H1 (cell line): ENCODE measurements at regions not wholly inside any gene's neighbourhood (a gene's known extent, or its start where the extent isn't known, plus 50 kb on each side); places are given as distances from the start of the nearest gene placed in this dataset.

Experiments used
- CTCF ChIA-PET: fragments of 300-600 bp; sonication (Branson Sonifier 250); formaldehyde crosslinking; loops from one replicate; lab custom pipeline; 2021; ENCODE audit not compliant: partially characterized antibody; lab: Charles Lee
- POLR2A ChIA-PET: fragments of 300-600 bp; sonication (Branson Sonifier 250); formaldehyde crosslinking; loops from one replicate; lab custom pipeline; 2021; ENCODE audit warnings: inconsistent platforms; ENCODE audit not compliant: partially characterized antibody; lab: Charles Lee
- DNase-seq, 2 experiments: peaks; one replicate each; pipeline versions ENCODE4 v3.0.0 to v3.0.0-alpha.2; 2010 to 2022; ENCODE audit warnings: low spot score in 2 of 2, low read depth in 1 of 2, mixed read lengths in 1 of 2
- FAIRE-seq: peaks from 2 replicates; lab custom pipeline; 2011; peaks lifted over from hg19 to GRCh38; lab: Jason Lieb, UNC
- H2AFZ ChIP-seq: 2 replicates; pipeline ENCODE4 v1.8.1; 2012; ENCODE audit warnings: low read length, inconsistent platforms
- H2AK5ac ChIP-seq: 2 replicates; pipeline ENCODE4 v1.6.1; 2013; ENCODE audit warnings: low read depth, low read length
- H2BK120ac ChIP-seq: replicated peaks from 2 replicates; pipeline ENCODE3; 2013; ENCODE audit warnings: low read depth, low read length, inconsistent platforms
- H2BK12ac ChIP-seq: 2 replicates; pipeline ENCODE4 v1.6.1; 2013; ENCODE audit warnings: low read depth, low read length
- H2BK15ac ChIP-seq: 2 replicates; pipeline ENCODE4 v1.6.1; 2013; ENCODE audit warnings: low read length
- H2BK20ac ChIP-seq: 2 replicates; pipeline ENCODE4 v1.6.1; 2013; ENCODE audit warnings: low read length
- H2BK5ac ChIP-seq: 2 replicates; pipeline ENCODE4 v1.6.1; 2013; ENCODE audit warnings: low read depth, low read length
- H3K14ac ChIP-seq: 2 replicates; pipeline ENCODE4 v1.6.1; 2013; ENCODE audit warnings: inconsistent platforms; ENCODE audit not compliant: insufficient read length
- H3K18ac ChIP-seq: 2 replicates; pipeline ENCODE4 v1.6.1; 2013; ENCODE audit warnings: low read length; ENCODE audit errors: extremely low read depth
- H3K23ac ChIP-seq: 2 replicates; pipeline ENCODE4 v1.6.1; 2013; ENCODE audit warnings: inconsistent platforms; ENCODE audit not compliant: insufficient read length
- H3K23me2 ChIP-seq: 2 replicates; pipeline ENCODE4 v1.6.1; 2013; ENCODE audit warnings: low read depth, low read length
- H3K27ac ChIP-seq: 2 replicates; pipeline ENCODE4 v1.6.1; 2011; ENCODE audit warnings: low read depth, low read length, inconsistent platforms
- H3K27me3 ChIP-seq, 4 experiments: replicated peaks in 1 of 4; 1 replicate in 1 of 4; 2 replicates in 3 of 4; pipeline versions ENCODE4 v1.6.1 to v1.8.1; 2011 to 2013; ENCODE audit warnings: low read length in 3 of 4, mild to moderate bottlenecking in 3 of 4, inconsistent platforms in 2 of 4, mixed read lengths in 2 of 4, moderate library complexity in 1 of 4; ENCODE audit not compliant: control insufficient read depth in 3 of 4, insufficient read depth in 3 of 4; ENCODE audit errors: extremely low read depth in 1 of 4
- H3K36me3 ChIP-seq, 4 experiments: 2 replicates each; pipeline versions ENCODE4 v1.6.1 to v1.8.1; 2011 to 2013; ENCODE audit warnings: mild to moderate bottlenecking in 4 of 4, low read length in 3 of 4, moderate library complexity in 2 of 4, control low read depth in 1 of 4, inconsistent platforms in 1 of 4; ENCODE audit not compliant: insufficient read depth in 4 of 4, control insufficient read depth in 2 of 4
- H3K4ac ChIP-seq: replicated peaks from 2 replicates; pipeline ENCODE3; 2013; ENCODE audit warnings: low read length, low read depth, mixed read lengths, inconsistent platforms; ENCODE audit not compliant: insufficient read length
- H3K4me1 ChIP-seq, 4 experiments: replicated peaks in 1 of 4; 1 replicate in 1 of 4; 2 replicates in 3 of 4; pipeline versions ENCODE4 v1.6.1 to v1.8.1; 2011 to 2013; ENCODE audit warnings: low read length in 3 of 4, inconsistent platforms in 2 of 4, mixed read lengths in 1 of 4; ENCODE audit not compliant: insufficient read depth in 4 of 4, control insufficient read depth in 3 of 4
- H3K4me2 ChIP-seq, 2 experiments: 2 replicates each; pipeline versions ENCODE4 v1.6.1 to v1.8.1; 2011 to 2013; ENCODE audit warnings: low read depth in 2 of 2, low read length in 2 of 2, control low read depth in 1 of 2, inconsistent platforms in 1 of 2, mild to moderate bottlenecking in 1 of 2; ENCODE audit not compliant: insufficient read depth in 1 of 2
- H3K4me3 ChIP-seq, 4 experiments: fragments of 200-600, 300-600 bp in 1 of 4; sonication (generic), shearing (Covaris generic), sonication (Bioruptor Twin) in 1 of 4; 2 replicates each; pipeline versions ENCODE4 v1.5.1 to v1.8.1; 2011 to 2016; ENCODE audit warnings: low read length in 4 of 4, low read depth in 3 of 4, control low read depth in 2 of 4, inconsistent platforms in 2 of 4, mild to moderate bottlenecking in 2 of 4, mixed read lengths in 1 of 4, moderate library complexity in 1 of 4; ENCODE audit not compliant: insufficient read depth in 2 of 4; ENCODE audit errors: extremely low read depth in 1 of 4
- H3K56ac ChIP-seq: replicated peaks from 2 replicates; pipeline ENCODE3; 2013; ENCODE audit warnings: low read depth, mild to moderate bottlenecking, mixed read lengths, low read length, inconsistent platforms; ENCODE audit not compliant: insufficient read length
- H3K79me1 ChIP-seq: 2 replicates; pipeline ENCODE4 v1.6.1; 2013; ENCODE audit warnings: low read depth, low read length, control low read depth
- H3K79me2 ChIP-seq, 2 experiments: 2 replicates each; pipeline versions ENCODE4 v1.6.1 to v1.8.1; 2012 to 2013; ENCODE audit warnings: low read length in 2 of 2, mild to moderate bottlenecking in 2 of 2, inconsistent platforms in 1 of 2; ENCODE audit not compliant: insufficient read depth in 2 of 2, control insufficient read depth in 1 of 2
- H3K9ac ChIP-seq, 4 experiments: replicated peaks in 1 of 4; 1 replicate in 1 of 4; 2 replicates in 3 of 4; pipeline versions ENCODE4 v1.6.1 to v1.8.1; 2011 to 2013; ENCODE audit warnings: low read depth in 3 of 4, low read length in 3 of 4, control low read depth in 2 of 4, mild to moderate bottlenecking in 2 of 4, moderate library complexity in 2 of 4, inconsistent platforms in 1 of 4; ENCODE audit errors: extremely low read depth in 1 of 4
- H3K9me3 ChIP-seq, 2 experiments: 2 replicates each; pipeline versions ENCODE4 v1.6.1 to v1.8.1; 2012 to 2013; ENCODE audit warnings: mild to moderate bottlenecking in 2 of 2, moderate library complexity in 2 of 2, control low read depth in 1 of 2, inconsistent platforms in 1 of 2, low read depth in 1 of 2, low read length in 1 of 2, mixed read lengths in 1 of 2; ENCODE audit not compliant: insufficient read depth in 2 of 2
- H4K20me1 ChIP-seq, 2 experiments: replicated peaks in 1 of 2; 2 replicates each; pipeline versions ENCODE3 to v1.8.1; 2011 to 2013; ENCODE audit warnings: inconsistent platforms in 2 of 2, low read length in 2 of 2, mild to moderate bottlenecking in 1 of 2; ENCODE audit not compliant: insufficient read depth in 2 of 2, control insufficient read depth in 1 of 2
- H4K5ac ChIP-seq: 2 replicates; pipeline ENCODE4 v1.6.1; 2013; ENCODE audit warnings: low read length, low read depth, mixed read lengths, inconsistent platforms; ENCODE audit not compliant: insufficient read length
- H4K8ac ChIP-seq: 2 replicates; pipeline ENCODE4 v1.8.0; 2013; ENCODE audit warnings: mild to moderate bottlenecking, moderate library complexity, low read length, inconsistent platforms; ENCODE audit not compliant: insufficient read depth; ENCODE audit errors: extremely low read depth
- H4K91ac ChIP-seq: replicated peaks from 2 replicates; pipeline ENCODE3; 2013; ENCODE audit warnings: low read length, mixed read lengths, inconsistent platforms; ENCODE audit not compliant: insufficient read length
- CBX5 ChIP-seq: fragments of 300-800, 300-1000 bp; sonication (generic); IDR thresholded peaks from 2 replicates; pipeline ENCODE4 v1.7.1; 2016; ENCODE audit warnings: antibody characterized with exemption, low read length, low read depth
- EZH2 ChIP-seq: fragments of 200-600 bp; sonication (generic); IDR thresholded peaks from 2 replicates; pipeline ENCODE4 v1.7.1; 2012; ENCODE audit warnings: low read depth, mild to moderate bottlenecking, moderate library complexity, low read length, inconsistent platforms; ENCODE audit not compliant: severe bottlenecking
- KDM1A ChIP-seq: fragments of 200-600, 300-600 bp; sonication (generic); IDR thresholded peaks from 2 replicates; pipeline ENCODE4 v1.7.1; 2016; ENCODE audit warnings: mild to moderate bottlenecking, low read length, borderline replicate concordance
- KDM4A ChIP-seq: IDR thresholded peaks from one replicate; pipeline ENCODE4 v1.7.1; 2012; ENCODE audit warnings: low read depth, mild to moderate bottlenecking, moderate library complexity, low read length, inconsistent platforms; ENCODE audit not compliant: severe bottlenecking
- KDM5A ChIP-seq: fragments of 200-600 bp; IDR thresholded peaks from 2 replicates; pipeline ENCODE4 v1.7.1; 2012; ENCODE audit warnings: mild to moderate bottlenecking, low read length, inconsistent platforms, mixed read lengths
- RFX5 ChIP-seq: IDR thresholded peaks from 2 replicates; pipeline ENCODE4 v1.6.1; 2011; ENCODE audit warnings: low read depth, low read length, improper control_type of control experiment, borderline replicate concordance
- RXRA ChIP-seq: IDR thresholded peaks from 2 replicates; pipeline ENCODE4 v1.6.1; 2011; ENCODE audit warnings: low read depth, mild to moderate bottlenecking, low read length, moderate library complexity; ENCODE audit not compliant: insufficient read depth
- SIRT6 ChIP-seq: IDR thresholded peaks from one replicate; pipeline ENCODE4 v1.7.1; 2012; ENCODE audit warnings: low read length, inconsistent platforms
- TAF1 ChIP-seq: IDR thresholded peaks from 2 replicates; pipeline ENCODE4 v1.6.1; 2011; ENCODE audit warnings: mild to moderate bottlenecking, low read depth, low read length
- TCF12 ChIP-seq: IDR thresholded peaks from 2 replicates; pipeline ENCODE4 v1.6.1; 2011; ENCODE audit warnings: low read depth, mild to moderate bottlenecking, low read length
- TEAD4 ChIP-seq: IDR thresholded peaks from 2 replicates; pipeline ENCODE4 v1.6.1; 2012; ENCODE audit warnings: low read depth, low read length, inconsistent platforms, mixed read lengths
- WGBS, 2 experiments: shearing (Covaris generic) in 1 of 2; methylation state at CpG; one replicate each; pipeline versions ENCODE4 v1.1.6 to v1.1.7; 2013 to 2015; ENCODE audit warnings: low lambda C conversion rate in 2 of 2, mixed read lengths in 2 of 2, inconsistent platforms in 1 of 2, low coverage in 1 of 2, missing lambda C conversion rate in 1 of 2; ENCODE audit not compliant: insufficient replicate concordance in 2 of 2, insufficient coverage in 1 of 2, insufficient read length in 1 of 2; ENCODE audit errors: extremely low coverage in 1 of 2, missing lambda C conversion rate in 1 of 2; 5-methylcytosine and 5-hydroxymethylcytosine counted together
- TF ChIP-seq, protein P1 (sequence below), 3 experiments: IDR thresholded peaks; 1 replicate in 2 of 3; 2 replicates in 1 of 3; pipeline versions ENCODE4 v1.5.1 to v1.6.1; 2011; ENCODE audit warnings: low read length in 3 of 3, mild to moderate bottlenecking in 3 of 3, inconsistent platforms in 2 of 3, low read depth in 1 of 3, moderate library complexity in 1 of 3; ENCODE audit not compliant: insufficient read depth in 1 of 3; ENCODE audit errors: control extremely low read depth in 1 of 3

DNA sequence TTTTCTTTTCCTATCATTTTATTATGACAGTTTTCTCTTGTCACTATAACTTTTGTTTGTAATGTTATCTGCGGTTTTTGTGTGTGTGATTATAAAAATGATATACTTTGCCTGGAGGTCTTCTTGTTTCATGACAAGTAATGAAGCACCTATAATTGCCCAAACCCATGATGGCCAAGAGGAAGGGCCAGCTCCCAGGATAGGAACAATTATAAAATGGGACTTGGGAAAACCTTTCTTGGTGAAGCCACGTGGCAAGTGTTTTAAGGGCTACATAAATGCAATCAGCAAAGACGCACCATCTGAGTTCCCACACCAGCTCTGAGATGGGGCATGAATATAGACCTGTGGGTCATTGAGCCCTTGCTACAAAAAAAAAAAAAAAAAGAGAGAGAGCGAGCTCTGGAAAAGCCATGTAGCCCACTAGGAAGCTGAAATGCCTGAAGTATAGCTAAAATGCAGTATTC is 462.6 kb upstream of the RUNX1 start:
- Histone ChIP-seq H2BK20ac (no peak overlapping the region), H3K36me3 (no peaks in the 10 kb centered on the region), H4K8ac (no peak overlapping the region), H3K4me1 (peaks cover 1 to 18% (median 6%) of the 10 kb centered on the region in 4 experiments; a peak in 4 of 7 replicates), H2AK5ac (no peak overlapping the region), H3K4ac (no peak overlapping the region), H3K23me2 (no peaks in the 10 kb centered on the region), H2BK120ac (no peak overlapping the region), H3K27me3 (no peaks in the 10 kb centered on the region), H3K18ac (no peak overlapping the region), H4K91ac (no peak overlapping the region), H3K9ac (no peak overlapping the region), H2BK5ac (no peak overlapping the region), H3K4me3 (no peak overlapping the region; a peak in 1 of 8 replicates), H4K20me1 (no peaks in the 10 kb centered on the region), H3K79me1 (no peaks in the 10 kb centered on the region), H2BK12ac (no peak overlapping the region), H2AFZ (no peak overlapping the region), H3K14ac (no peak overlapping the region), H3K79me2 (no peaks in the 10 kb centered on the region), H3K9me3 (no peaks in the 10 kb centered on the region), H4K5ac (no peak overlapping the region), H3K4me2 (no peak overlapping the region), H3K23ac (no peak overlapping the region), H2BK15ac (no peak overlapping the region), H3K27ac (no peak overlapping the region), H3K56ac (no peak overlapping the region)
- no peak for FAIRE-seq
- CTCF ChIA-PET: interaction anchor here (0.6 kb wide), 1 partner anchor 38 kb away, joined by 3 read pairs; no protein-coding TSS in a partner anchor
- POLR2A ChIA-PET: no interaction called here
- TF ChIP-seq KDM5A: no peak
- no peak for TF ChIP-seq KDM4A
- no peak for TF ChIP-seq RFX5
- no peak for TF ChIP-seq TAF1
- TF ChIP-seq EZH2: no peak
- TF ChIP-seq SIRT6: no peak
- no peak for TF ChIP-seq TEAD4
- TF ChIP-seq KDM1A: no peak
- no peak for TF ChIP-seq TCF12
- TF ChIP-seq RXRA: no peak
- TF ChIP-seq, protein P1, sequence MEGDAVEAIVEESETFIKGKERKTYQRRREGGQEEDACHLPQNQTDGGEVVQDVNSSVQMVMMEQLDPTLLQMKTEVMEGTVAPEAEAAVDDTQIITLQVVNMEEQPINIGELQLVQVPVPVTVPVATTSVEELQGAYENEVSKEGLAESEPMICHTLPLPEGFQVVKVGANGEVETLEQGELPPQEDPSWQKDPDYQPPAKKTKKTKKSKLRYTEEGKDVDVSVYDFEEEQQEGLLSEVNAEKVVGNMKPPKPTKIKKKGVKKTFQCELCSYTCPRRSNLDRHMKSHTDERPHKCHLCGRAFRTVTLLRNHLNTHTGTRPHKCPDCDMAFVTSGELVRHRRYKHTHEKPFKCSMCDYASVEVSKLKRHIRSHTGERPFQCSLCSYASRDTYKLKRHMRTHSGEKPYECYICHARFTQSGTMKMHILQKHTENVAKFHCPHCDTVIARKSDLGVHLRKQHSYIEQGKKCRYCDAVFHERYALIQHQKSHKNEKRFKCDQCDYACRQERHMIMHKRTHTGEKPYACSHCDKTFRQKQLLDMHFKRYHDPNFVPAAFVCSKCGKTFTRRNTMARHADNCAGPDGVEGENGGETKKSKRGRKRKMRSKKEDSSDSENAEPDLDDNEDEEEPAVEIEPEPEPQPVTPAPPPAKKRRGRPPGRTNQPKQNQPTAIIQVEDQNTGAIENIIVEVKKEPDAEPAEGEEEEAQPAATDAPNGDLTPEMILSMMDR (IDR thresholded peaks at IDR 0.05; ENCODE audit: control extremely low read depth in 1 of 3, insufficient read depth in 1 of 3, low read depth in 1 of 3, low read length in 3 of 3): no peak
- TF ChIP-seq CBX5: no peak
- WGBS, 2 experiments: 89% methylated on average over 4 of the region's 4 CpGs; no CpG with 5 or more reads in 1 of the 2 experiments
- no peak for DNase-seq
